ENCODE measurements at regions not wholly inside any gene's neighbourhood (a gene's known extent, or its start where the extent isn't known, plus 50 kb on each side); places are given as distances from the start of the nearest gene placed in this dataset.
"Not testable (repeated sequence)": the region's sequence is repeated elsewhere in the genome, so short reads cannot be mapped to it uniquely, and the experiment has no call there.

DNA sequence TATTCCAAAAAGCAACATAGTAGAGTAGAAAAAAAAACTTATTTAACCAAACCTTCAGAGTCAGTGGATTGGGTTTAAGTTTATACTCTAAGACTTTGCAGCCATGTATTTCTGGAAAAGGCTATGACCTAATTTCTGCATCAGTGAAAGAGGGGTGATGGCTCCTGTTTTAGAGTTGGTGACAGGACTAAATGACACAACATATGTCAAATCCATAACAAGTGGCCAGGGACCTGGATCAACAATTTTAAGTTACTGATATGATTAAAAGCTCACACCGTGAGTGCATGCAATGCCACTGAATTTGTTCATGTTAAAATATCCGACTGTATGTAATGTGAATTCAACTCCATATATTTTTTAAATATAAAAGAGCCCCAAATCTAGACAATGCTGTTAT lies 390.6 kb downstream of the TNS3 start:
- DNase-seq (ENCODE audit: low spot score) (no peak), FAIRE-seq (no peak)

DNA sequence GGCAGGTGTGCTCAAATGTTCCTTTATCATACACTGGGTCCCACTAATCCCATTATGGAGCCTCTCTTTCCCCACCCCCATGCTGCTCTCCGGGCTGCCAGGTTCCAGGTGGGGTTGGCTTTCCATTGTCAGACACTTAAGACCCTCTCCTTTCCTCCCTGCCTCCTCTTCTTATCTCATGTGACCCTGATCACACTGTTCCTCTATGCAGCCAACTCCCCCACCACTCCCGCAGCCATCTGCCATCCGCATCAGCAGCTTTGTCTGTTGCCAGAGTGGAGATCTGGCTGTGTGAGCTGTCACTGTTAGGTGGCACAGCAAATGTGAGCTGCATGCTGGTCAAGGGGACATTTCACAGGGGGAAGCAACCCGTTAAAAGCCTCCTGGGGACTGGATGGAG lies 391.4 kb downstream of the TNS3 start:
- no peak for DNase-seq (ENCODE audit: low spot score)
- FAIRE-seq, result peak; percentile 63

DNA sequence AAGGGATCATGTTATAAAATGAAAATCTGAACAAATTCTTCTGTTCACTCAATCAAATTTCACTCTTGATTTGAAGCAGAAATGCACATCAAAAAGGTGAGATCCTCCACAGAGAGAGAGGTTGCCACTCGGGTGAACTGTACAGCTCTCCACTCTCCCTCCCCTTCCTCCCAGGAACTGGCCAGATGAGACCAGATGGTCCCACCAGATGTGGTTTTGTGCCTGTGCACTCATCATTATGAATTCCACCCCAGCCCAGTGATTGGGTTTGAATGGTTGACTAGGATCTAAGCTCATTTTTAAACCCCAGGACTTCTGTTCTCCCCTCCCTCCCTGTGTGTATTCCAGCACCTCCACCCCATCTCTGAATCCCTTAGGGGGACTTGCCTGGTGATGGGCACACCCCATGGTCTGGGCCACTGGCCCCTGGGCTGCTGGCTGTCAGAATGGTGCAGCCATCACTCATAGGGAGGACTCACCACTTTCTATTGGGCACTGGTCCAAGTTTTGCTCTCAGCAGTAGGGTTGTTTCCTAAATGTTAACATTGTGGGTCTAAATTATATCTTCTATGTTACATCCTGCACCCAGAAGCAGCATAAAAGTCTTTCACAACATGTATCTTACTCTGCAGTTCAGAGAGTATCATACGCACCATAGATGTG lies 393.1 kb downstream of the TNS3 start:
- DNase-seq (ENCODE audit: low spot score) (no peak), FAIRE-seq (peak; percentile 17)

DNA sequence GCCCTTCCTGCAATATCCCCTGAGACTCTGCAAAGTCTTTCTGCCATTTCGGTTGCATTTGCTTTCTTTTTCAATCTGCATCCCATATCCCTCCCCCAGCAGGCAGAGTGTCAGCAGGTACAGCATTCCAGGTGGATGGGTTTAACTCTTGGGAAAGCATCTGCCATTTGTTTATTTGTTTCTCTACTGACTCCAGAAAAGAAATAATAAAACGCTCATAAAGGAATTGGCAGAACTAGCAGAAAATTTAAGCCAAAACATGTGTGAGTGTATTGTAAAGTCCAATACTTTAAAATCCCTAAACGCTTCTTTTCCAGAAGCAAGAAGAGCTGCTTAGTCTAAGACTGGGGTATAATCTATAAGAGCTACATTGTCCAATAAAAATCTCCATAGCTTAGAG lies 393.8 kb downstream of the TNS3 start:
- no peak for DNase-seq (ENCODE audit: low spot score)
- FAIRE-seq, result no peak

DNA sequence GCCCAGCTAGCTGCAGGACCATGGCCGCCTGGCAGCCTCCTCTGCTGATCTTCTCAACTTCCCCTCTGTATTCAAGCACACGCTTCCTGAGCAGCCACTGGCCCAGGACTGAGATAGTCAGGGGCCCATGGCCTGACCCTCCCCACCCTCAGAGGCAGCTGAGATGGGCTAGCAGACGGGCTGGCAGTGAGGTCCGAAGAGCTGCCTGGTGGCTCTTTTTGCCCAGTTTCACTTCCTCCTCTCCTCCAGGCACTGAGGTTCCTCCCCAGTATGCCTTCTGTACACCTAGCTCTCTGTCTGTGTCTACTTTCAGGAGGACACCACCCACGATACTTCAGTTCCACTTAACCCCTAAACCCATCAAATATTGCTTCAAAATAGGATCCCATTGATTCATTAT lies 395.6 kb downstream of the TNS3 start:
- DNase-seq (ENCODE audit: low spot score) (no peak), FAIRE-seq (no peak)

DNA sequence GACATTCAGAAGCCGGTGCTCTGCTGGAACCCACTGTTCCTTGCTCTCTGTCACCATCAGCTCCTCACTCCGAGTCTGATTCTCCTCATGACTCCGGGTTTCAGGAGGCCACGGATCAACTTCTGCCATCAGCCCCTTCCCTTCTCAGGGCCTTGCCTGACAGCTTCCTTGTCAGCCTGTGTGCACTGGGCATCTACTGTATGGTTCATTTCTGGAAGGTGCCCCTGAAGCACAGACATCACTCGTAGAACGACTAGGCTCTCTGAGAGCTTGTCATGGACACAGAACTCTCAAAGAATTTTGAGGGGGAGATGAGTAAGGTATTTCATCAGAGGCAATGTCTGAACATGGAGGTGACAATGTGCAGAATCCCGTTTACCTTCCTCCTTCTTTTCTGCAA lies 396.1 kb downstream of the TNS3 start:
- FAIRE-seq (peak; percentile 40), DNase-seq (ENCODE audit: low spot score) (no peak)

DNA sequence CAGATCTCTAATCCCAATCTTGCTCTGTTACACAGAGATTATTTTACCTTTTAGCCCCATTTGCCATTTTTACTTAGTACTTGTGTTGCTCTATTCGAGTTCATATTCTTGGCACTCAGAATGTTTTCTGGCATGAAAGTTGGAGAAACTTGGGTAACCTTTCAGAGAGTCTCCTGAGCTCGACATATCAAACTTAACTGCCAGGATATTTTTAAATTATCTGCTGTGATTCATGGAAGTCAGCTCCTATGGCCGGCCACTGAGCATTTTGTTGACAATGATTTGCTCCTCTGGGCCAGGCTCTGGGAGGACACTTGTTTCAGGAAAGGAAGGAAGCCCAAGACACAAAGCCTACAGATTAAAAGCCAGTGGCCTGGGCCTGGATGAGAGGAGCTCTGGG lies 396.7 kb downstream of the TNS3 start:
- FAIRE-seq (no peak), DNase-seq (ENCODE audit: low spot score) (no peak)

DNA sequence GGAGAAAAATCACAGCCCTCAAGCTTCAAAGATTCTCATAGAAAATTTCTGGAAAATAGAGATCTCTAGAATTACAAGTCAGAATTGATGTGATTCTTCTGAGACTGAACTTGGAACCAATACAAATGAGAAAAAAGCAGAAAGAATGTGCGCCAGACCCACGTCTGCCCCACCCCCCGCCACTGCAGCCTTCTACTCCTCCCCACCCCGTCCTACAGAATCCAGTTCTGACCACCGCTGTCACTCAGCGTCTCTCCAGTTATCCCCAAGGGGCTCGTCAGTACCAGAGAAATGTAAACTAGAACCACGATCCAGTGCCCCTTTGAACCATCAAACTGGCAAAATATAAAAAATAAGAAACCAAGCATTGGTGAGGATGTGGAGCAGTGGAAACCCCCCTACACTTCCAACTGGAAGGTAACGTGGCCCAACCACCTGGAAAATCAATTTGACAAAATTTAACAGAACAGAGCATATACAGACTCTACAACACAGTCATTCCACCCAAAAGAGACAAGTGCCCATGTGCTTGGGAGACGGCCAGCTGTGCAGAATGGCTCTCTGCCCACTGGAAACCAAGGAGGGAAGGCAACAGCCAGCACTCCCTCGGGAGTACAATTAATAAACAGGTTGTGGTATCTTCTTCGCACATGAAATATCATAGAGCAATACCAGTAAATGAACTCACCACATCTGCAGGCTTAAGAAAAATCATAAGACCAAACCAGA lies 397.9 kb downstream of the TNS3 start:
- DNase-seq (ENCODE audit: low spot score) (no peak), FAIRE-seq (peak; percentile 37)

DNA sequence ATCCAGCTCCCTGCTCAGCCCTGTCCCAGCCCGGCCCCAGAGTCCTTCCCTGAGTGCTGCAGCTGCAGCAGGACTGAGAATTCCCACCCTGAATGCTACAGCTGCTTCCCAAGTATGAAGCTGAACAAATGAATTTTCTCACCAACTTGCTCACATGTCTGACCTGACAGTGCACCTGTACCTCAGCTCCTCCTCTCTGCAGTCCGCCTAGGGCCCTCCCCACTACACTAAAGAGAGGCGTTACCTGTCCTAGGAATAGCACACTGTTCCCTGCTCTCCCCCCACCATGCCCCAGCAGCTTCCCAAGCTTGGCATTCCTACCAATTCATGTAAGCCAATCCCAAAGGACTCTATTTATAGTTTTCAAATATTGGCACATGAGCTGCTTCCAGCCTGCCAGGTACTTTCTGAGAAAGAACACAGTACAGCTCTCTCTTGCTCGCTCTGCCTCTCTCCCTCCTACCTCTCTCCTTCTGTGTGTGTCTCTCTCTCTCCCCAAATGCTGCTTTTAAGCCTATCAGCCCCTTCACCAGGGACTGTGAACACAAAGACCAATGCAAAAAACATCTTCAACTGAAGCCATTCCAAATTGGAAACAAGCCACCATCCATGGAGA lies 400.1 kb downstream of the TNS3 start:
- FAIRE-seq (no peak), DNase-seq (ENCODE audit: low spot score) (no peak)

DNA sequence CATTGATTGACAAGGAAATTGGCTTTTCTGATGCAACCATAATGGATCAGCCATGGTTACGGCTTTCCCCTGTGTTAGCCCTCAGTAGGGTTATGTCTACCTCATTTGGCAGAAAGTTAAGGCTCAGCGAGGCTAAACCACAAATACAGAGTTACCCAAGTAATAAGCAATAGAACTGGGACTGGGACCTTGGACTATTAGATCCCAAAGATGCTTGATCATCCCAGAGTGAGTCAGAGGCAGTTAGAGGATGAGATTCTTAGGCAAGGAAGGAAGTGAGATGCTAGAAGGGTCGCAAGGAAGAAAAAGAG lies 401.4 kb downstream of the TNS3 start:
- FAIRE-seq, result no peak

DNA sequence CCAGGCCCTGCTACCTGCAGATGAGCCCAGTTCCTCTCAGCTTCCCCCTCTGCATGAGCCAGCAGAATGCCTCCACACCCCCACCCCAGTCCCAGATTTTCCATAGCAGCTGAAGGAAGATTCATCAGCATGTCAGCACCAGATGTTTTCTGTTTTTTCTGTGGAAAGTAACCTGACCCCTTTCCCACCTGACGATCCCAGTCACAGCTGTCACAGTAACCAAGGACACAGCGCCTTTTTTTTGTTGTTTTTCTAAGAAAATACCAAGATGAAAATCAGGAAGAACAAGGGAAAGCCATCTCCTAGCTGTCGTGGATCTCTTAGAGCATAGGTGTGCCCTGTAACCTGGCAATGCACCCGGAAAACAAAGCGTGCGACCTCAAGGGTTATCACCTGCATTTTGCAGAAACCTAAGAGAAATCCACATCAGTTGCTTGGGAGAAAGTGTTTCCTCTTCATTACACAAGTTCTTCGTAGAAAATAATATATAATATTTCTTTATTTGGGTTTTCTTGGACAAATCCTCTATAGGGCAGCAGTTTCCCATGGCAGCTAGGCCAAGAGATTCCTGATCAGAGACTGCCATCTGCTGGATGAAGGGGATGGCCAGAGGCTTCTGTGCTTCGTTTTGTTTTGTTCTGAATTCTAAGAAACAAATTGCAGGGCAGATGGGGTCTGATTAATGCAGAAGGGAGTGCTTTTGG lies 401.9 kb downstream of the TNS3 start:
- peak; percentile 82 for DNase-seq (ENCODE audit: low spot score)
- no peak for FAIRE-seq

More for the DNA sequence above, 401.4 kb downstream of the TNS3 start:
- DNase-seq (ENCODE audit: low spot score), result no peak

DNA sequence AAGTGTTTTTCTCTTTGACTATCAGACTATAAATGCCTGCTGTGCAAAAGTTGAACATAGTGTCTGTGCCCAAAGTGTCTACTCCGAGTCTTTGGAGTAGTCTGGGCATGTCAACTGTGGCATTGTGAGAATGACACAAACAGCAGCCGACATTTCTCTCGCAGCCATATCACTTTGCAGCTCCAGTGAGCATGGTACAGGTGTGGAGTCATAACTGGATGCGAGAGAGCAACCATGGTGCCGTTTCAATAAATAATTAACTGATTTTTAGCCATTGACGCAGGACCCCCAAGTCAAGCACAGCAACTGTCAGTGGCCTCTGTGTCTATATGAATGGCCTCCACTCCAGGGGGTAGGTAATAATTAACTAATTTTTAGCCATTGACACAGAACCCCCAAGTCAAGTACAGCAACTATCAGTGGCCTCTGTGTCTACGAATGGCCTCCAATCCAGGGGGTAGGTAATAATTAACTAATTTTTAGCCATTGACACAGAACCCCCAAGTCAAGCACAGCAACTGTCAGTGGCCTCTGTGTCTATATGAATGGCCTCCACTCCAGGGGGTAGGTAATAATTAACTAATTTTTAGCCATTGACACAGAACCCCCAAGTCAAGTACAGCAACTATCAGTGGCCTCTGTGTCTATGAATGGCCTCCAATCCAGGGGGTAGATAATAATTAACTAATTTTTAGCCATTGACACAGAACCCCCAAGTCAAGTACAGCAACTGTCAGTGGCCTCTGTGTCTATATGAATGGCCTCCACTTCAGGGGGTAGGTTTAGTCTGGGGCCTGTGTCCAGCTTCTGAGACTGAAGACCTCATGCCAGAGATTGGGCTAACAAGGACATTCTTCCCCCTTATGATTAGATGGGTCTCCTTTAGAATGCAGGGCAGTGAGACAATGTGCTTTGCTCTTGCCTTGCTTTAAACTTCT lies 409.0 kb downstream of the TNS3 start:
- FAIRE-seq; DNase-seq (ENCODE audit: low spot score): not testable (repeated sequence)

DNA sequence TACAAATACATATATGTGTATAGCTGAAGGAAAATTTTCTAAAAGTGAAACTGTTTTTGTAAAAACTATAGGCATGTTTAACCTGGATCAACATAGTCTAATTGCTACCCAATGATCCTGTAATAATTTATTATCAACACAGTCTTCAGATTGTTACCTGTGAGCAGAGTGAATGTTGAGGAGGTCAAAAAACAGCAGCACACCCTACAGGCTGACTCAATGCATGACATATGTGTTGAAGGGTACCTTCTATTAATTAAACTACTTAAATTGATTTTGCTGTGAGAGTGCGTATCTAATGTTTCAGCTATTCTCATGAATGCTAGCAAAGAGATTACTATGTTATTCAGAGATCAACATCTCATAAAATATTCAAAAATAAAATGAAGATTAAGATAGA lies 411.4 kb downstream of the TNS3 start:
- FAIRE-seq (no peak), DNase-seq (ENCODE audit: low spot score) (no peak)

DNA sequence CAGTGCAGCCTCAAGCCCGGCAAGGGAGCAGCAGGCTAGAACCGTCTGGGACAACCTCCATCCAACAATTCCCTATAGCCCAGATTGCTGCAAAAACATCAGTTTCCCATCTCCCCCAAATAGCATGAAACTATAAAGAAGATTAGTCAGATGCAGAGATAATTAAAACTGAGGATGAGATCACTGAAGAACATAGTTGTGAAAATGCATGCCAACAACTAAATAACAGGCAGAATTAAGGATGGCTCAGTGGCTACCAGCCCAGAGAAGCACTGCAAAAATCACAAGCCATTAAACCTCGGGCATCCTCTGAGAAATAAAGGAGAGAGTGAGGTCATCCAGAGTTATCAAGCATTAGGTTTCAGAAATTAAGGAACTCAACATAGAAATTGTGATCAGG lies 427.1 kb downstream of the TNS3 start:
- DNase-seq (ENCODE audit: low spot score), result no peak
- no peak for FAIRE-seq

DNA sequence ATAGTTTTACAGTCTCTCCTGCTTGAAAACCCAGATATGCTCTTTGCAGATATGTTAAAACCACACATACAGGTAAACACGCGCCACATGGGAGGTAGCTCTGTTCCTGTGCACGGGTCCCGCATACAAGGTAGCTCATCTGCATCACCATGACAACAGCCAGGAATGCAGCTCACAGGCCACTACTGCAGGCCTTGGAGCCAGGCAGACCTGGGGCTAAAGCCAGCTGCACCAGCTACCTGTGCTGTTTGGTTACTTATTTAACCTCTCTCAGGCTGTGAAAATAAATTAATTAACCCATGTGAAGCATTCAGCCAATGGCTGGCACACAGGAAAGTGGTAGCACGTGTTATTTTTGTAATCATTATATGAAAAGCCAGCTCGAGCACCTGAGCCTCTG lies 428.3 kb downstream of the TNS3 start:
- DNase-seq (ENCODE audit: low spot score), result peak; percentile 30
- FAIRE-seq, result peak; percentile 66

DNA sequence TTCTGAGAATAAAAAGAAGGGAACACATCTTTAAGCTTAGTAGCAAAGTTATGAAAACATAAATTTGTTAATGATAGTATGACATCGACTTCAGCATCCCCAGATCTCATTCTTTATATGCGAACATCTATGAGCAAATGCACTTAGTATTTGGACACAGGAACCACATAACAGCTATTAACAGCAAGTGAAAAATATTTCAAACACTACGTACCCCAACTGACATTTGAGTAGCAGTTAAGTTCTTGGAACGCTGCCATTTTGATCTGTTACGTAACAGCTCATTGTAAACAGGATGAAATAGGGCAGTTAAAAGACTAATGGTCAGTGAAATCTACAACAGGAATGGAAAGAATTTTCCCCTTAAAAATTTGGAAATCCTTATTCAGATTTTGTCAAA lies 428.9 kb downstream of the TNS3 start:
- peak; percentile 9 for FAIRE-seq
- peak; percentile 49 for DNase-seq (ENCODE audit: low spot score)

DNA sequence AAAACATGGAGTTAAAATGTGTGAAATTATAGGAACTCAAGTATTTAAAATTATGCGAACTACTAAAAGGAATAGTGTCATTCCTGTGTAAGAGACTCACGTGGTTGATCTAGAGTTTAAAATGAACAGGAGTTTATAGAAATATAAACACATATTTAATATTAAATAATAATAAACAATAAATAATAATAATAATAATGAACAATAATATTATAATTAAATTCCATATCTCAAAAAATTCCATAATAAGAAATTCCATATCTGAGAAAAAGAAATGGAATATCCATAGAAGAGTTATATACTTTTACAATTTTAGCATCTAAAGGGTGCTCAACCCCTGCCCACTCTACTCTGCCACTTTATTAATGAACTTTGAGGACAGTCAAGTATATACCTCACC lies 429.6 kb downstream of the TNS3 start:
- DNase-seq (ENCODE audit: low spot score) (no peak), FAIRE-seq (no peak)

DNA sequence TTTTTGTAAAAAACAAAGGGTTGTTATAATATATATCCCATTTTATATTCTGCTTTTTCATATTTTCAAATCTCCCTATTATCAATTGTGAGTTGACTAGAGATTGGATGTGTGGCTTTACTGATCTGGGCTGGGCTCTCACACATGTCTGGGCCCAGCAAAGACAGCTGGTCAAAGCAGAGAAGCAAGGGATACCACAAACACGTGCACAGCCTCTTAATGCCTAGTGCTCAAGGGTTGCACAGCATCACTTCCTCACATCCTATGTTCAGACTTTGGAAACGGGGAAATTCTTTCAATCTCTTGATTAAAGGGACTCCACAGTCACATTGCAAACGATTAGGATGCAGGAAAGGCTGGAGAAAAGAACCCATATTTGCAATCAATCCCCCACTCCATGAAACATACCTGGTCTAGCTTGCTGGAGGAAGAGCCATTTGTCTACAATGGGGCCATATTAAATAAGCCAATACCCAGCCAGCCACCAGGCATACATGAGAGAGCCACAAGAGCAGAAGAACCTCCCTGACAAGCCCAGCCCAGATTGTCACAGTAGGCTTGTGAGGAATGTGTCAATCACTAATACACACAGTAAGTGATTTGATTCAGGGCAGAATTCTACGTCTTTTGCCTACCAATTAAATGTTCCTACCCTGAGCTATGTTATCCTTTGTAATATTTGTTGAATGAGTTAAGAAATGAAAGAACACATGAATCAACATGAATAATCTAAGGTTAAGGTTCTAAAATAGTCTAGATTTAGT lies 431.2 kb downstream of the TNS3 start:
- FAIRE-seq (no peak), DNase-seq (ENCODE audit: low spot score) (no peak)

DNA sequence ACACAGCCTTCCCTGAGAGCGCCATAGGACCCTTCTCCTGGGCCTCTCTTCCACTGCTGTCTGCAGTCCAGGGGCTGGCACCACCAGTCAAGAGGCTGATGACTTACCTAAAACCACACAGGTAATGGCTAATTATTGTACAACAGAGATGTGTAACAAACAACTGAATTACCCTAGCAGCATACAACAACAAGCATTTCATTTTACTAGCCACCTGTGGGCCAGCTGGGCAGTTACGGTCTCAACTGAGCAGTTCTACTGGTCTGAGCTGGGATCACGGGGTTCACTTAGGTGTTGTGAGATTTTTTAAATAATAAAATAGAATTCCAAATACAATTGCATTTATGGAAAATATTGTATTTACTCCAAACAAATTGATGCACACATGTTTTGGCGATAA lies 431.9 kb downstream of the TNS3 start:
- FAIRE-seq, result peak; percentile 5
- no peak for DNase-seq (ENCODE audit: low spot score)

DNA sequence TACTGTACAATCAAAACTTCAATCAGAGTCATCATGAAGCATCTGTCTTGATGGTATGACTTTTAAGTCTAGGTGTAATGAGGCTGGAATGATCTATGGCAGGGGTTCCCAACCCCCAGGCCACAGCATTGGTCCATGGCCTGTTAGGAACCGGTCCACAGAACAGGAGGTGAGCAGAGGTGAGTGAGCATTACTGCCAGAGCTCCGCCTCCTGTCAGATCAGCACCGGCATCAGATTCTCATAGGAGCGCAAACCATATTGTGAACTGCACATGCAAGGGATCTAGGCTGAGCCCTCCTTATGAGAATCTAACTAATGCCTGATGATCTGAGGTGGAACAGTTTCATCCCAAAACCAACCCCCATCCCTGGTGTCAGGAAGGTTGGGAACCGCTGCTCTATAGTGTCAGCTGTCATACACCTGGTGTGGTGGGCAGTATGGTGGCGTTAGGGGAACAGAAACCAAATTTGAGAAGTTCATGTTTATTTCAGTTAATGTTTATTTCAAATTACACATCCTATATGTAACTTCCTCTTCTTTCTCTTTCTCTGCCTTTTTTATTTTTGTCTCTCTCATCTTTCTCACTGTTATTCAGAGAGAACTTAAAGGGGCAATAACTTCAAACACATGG lies 432.6 kb downstream of the TNS3 start:
- DNase-seq (ENCODE audit: low spot score) (no peak), FAIRE-seq (no peak)

Measured in urothelium cell line (cell line).